ENCODE measurements at regions not wholly inside any gene's neighbourhood (a gene's known extent, or its start where the extent isn't known, plus 50 kb on each side); places are given as distances from the start of the nearest gene placed in this dataset.

- no peak overlapping the region for H3K4me3 ChIP-seq (ENCODE audit: low read length in 3 of 3)
These were observed 249.6 kb downstream of the ENGASE start for GRCh38 chr17:79324194-79324593.

DNA sequence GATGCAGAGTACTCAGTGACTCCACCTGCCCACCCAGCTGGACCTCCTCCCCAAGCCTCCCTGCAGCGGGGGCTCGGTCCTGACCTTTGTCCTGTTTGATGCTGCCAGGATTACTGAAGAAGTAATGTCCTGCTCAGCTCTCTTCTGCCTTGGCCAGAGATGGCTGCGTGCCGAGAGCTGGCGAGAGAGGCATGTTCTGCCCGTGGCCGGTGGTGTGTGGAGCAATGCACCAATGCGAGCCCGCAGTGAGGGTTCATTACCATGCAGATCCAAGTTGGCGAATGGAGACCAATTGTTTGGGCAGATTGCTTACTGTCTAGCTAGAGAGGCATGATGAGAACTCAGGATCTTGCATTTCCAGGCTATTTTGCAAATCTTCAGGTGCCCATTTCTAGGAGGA lies 248.9 kb downstream of the ENGASE start:
- H3K4me1 ChIP-seq (ENCODE audit: control insufficient read depth in 2 of 3, insufficient read depth in 2 of 3, low read depth in 1 of 3, low read length in 3 of 3), result no peaks in the 10 kb centered on the region
- no peak overlapping the region for H3K9ac ChIP-seq (ENCODE audit: low read length in 3 of 3)
- H3K27ac ChIP-seq (ENCODE audit: low read depth in 2 of 2, low read length in 2 of 2), result no peak overlapping the region
- H3K27me3 ChIP-seq (ENCODE audit: control insufficient read depth, insufficient read depth, low read length), result no peaks in the 10 kb centered on the region
- no peak overlapping the region for H3K4me3 ChIP-seq (ENCODE audit: low read length in 3 of 3)
- DNase-seq (peak in 1 of 5 donors; percentile 48), FAIRE-seq (no peak)
- H3K36me3 ChIP-seq (ENCODE audit: control insufficient read depth in 2 of 3, insufficient read depth in 3 of 3, low read length in 3 of 3), result no peaks in the 10 kb centered on the region
- no peaks in the 10 kb centered on the region for H3K9me3 ChIP-seq (ENCODE audit: control insufficient read depth in 2 of 3, insufficient read depth in 1 of 3, low read length in 3 of 3)
- TF ChIP-seq, protein P1, sequence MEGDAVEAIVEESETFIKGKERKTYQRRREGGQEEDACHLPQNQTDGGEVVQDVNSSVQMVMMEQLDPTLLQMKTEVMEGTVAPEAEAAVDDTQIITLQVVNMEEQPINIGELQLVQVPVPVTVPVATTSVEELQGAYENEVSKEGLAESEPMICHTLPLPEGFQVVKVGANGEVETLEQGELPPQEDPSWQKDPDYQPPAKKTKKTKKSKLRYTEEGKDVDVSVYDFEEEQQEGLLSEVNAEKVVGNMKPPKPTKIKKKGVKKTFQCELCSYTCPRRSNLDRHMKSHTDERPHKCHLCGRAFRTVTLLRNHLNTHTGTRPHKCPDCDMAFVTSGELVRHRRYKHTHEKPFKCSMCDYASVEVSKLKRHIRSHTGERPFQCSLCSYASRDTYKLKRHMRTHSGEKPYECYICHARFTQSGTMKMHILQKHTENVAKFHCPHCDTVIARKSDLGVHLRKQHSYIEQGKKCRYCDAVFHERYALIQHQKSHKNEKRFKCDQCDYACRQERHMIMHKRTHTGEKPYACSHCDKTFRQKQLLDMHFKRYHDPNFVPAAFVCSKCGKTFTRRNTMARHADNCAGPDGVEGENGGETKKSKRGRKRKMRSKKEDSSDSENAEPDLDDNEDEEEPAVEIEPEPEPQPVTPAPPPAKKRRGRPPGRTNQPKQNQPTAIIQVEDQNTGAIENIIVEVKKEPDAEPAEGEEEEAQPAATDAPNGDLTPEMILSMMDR (IDR thresholded peaks at IDR 0.05; ENCODE audit: borderline replicate concordance, extremely low read depth, insufficient read depth), result no peak
- intact Hi-C loops (cut with DNase I), result no loop called here

More at GRCh38 chr17:79324194-79324593, 249.6 kb downstream of the ENGASE start:
- Histone ChIP-seq H3K27me3 (ENCODE audit: control insufficient read depth, insufficient read depth, low read length) (no peaks in the 10 kb centered on the region), H3K36me3 (ENCODE audit: control insufficient read depth in 2 of 3, insufficient read depth in 3 of 3, low read length in 3 of 3) (no peaks in the 10 kb centered on the region), H3K9ac (ENCODE audit: low read length in 3 of 3) (no peak overlapping the region), H3K4me1 (ENCODE audit: control insufficient read depth in 2 of 3, insufficient read depth in 2 of 3, low read depth in 1 of 3, low read length in 3 of 3) (no peaks in the 10 kb centered on the region), H3K9me3 (ENCODE audit: control insufficient read depth in 2 of 3, insufficient read depth in 1 of 3, low read length in 3 of 3) (no peaks in the 10 kb centered on the region), H3K27ac (ENCODE audit: low read depth in 2 of 2, low read length in 2 of 2) (no peak overlapping the region)
- DNase-seq (peak in 1 of 5 donors; percentile 36), FAIRE-seq (no peak)
- TF ChIP-seq, protein P1 (IDR thresholded peaks at IDR 0.05; ENCODE audit: borderline replicate concordance, extremely low read depth, insufficient read depth), result no peak
- intact Hi-C loops (cut with DNase I), result no loop called here

DNA sequence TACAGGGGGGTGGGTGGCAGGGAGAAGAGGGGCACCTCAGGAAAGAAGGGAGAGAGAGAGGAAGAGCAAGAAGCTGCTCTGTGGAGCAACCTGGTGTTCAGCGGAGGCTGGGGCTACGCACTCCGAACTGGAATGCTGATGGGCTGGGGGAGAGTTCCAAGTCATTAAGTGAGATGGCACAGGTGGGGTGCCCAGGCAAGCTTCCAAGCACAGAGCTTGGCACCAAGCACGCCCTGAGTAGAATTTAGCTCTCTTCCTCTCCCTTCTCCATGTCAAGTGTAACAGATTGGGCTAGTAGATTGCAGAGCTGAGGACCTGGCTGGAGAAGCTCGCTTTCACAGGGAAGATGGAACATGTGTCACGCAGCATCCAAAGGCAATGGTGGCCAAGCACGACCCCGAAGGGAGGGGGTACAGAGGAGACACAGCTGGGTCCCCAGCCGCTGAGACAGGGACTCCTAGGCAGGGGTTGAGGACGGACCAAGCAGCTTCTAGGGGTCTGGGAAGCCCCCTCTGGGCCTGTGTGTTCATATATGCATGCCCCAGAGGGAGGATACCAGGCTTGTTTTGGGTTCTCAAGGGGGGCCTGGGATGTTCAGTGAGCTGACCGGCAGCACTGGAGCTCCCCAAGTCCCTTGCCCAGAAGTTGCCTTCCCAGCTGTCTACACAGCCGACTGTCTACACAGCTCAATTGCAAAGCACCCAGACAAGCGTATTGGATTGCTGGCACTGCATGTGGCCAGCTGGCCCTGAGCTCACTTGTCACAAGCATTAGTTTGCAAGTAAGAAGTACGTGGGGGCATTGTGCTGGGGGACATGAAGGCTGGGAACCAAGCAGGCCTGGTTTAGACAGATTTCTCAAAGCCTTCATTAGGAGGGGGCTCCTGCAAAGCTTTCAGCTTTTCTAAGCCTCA lies 247.8 kb downstream of the ENGASE start:
- Histone ChIP-seq H3K4me3 (ENCODE audit: low read length in 3 of 3) (no peak overlapping the region), H3K9ac (ENCODE audit: low read length in 3 of 3) (no peak overlapping the region), H3K4me1 (ENCODE audit: control insufficient read depth in 2 of 3, insufficient read depth in 2 of 3, low read depth in 1 of 3, low read length in 3 of 3) (no peaks in the 10 kb centered on the region), H3K27ac (ENCODE audit: low read depth in 2 of 2, low read length in 2 of 2) (no peak overlapping the region), H3K36me3 (ENCODE audit: control insufficient read depth in 2 of 3, insufficient read depth in 3 of 3, low read length in 3 of 3) (no peaks in the 10 kb centered on the region), H3K27me3 (ENCODE audit: control insufficient read depth, insufficient read depth, low read length) (no peaks in the 10 kb centered on the region), H3K9me3 (ENCODE audit: control insufficient read depth in 2 of 3, insufficient read depth in 1 of 3, low read length in 3 of 3) (no peaks in the 10 kb centered on the region)
- FAIRE-seq, result no peak
- TF ChIP-seq, protein P1 (IDR thresholded peaks at IDR 0.05; ENCODE audit: borderline replicate concordance, extremely low read depth, insufficient read depth), result no peak
- peak in 1 of 5 donors; percentile 35 for DNase-seq
- intact Hi-C loops (cut with DNase I), result no loop called here

All from kidney (tissue), 13 donors.